Stomach smooth muscle (tissue), 2 donors: ENCODE measurements at regions not wholly inside any gene's neighbourhood (a gene's known extent, or its start where the extent isn't known, plus 50 kb on each side); places are given as distances from the start of the nearest gene placed in this dataset.

Experiments used
- H3K27ac ChIP-seq: one replicate; pipeline ENCODE4 v1.7.0; 2013; ENCODE audit warnings: mild to moderate bottlenecking, low read length, inconsistent platforms
- H3K27me3 ChIP-seq, 2 donors: one replicate each; pipeline ENCODE4 v1.7.0; 2013; ENCODE audit warnings: low read length in 2 of 2; ENCODE audit not compliant: insufficient read depth in 2 of 2, control insufficient read depth in 1 of 2
- H3K36me3 ChIP-seq, 2 donors: one replicate each; pipeline ENCODE4 v1.7.0; 2013; ENCODE audit warnings: low read length in 2 of 2; ENCODE audit not compliant: control insufficient read depth in 2 of 2, insufficient read depth in 2 of 2
- H3K4me1 ChIP-seq: one replicate; pipeline ENCODE4 v1.7.0; 2013; ENCODE audit warnings: low read length; ENCODE audit not compliant: control insufficient read depth, insufficient read depth
- H3K4me3 ChIP-seq, 2 donors: one replicate each; pipeline ENCODE4 v1.7.0; 2013; ENCODE audit warnings: low read length in 2 of 2
- H3K9ac ChIP-seq, 2 donors: one replicate each; pipeline ENCODE4 v1.7.0; 2013; ENCODE audit warnings: low read length in 2 of 2, mild to moderate bottlenecking in 1 of 2
- H3K9me3 ChIP-seq, 2 donors: one replicate each; pipeline ENCODE4 v1.7.0; 2013; ENCODE audit warnings: low read length in 2 of 2; ENCODE audit not compliant: control insufficient read depth in 2 of 2
- donor health status: healthy.
- donor health status: Pancreatic carcinoma.

- Histone ChIP-seq H3K4me1 (no peaks in the 10 kb centered on the region), H3K27ac (no peak overlapping the region), H3K36me3 (no peaks in the 10 kb centered on the region), H3K27me3 (no peaks in the 10 kb centered on the region), H3K4me3 (no peak overlapping the region), H3K9me3 (no peaks in the 10 kb centered on the region), H3K9ac (no peak overlapping the region)
Observed at GRCh38 chr2:22887426-22887825, 497.6 kb upstream of the KLHL29 start.

GRCh38 chr2:22887845-22888244, 497.1 kb upstream of the KLHL29 start:
- Histone ChIP-seq H3K27ac (no peak overlapping the region), H3K4me3 (no peak overlapping the region), H3K4me1 (no peaks in the 10 kb centered on the region), H3K27me3 (no peaks in the 10 kb centered on the region), H3K36me3 (no peaks in the 10 kb centered on the region), H3K9ac (no peak overlapping the region), H3K9me3 (no peaks in the 10 kb centered on the region)

- H3K27ac ChIP-seq: no peak overlapping the region
- H3K27me3 ChIP-seq: no peaks in the 10 kb centered on the region
- H3K4me1 ChIP-seq: no peaks in the 10 kb centered on the region
- H3K9ac ChIP-seq: no peak overlapping the region
- no peaks in the 10 kb centered on the region for H3K9me3 ChIP-seq
- H3K36me3 ChIP-seq: no peaks in the 10 kb centered on the region
- no peak overlapping the region for H3K4me3 ChIP-seq
Observed at GRCh38 chr2:22890132-22890531, 494.8 kb upstream of the KLHL29 start.

GRCh38 chr2:22893761-22894517, 491.0 kb upstream of the KLHL29 start:
- no peaks in the 10 kb centered on the region for H3K9me3 ChIP-seq
- no peak overlapping the region for H3K9ac ChIP-seq
- no peak overlapping the region for H3K4me3 ChIP-seq

GRCh38 chr2:22894761-22895160, 490.2 kb upstream of the KLHL29 start:
- no peaks in the 10 kb centered on the region for H3K4me1 ChIP-seq
- H3K9ac ChIP-seq: no peak overlapping the region
- no peak overlapping the region for H3K27ac ChIP-seq
- no peaks in the 10 kb centered on the region for H3K36me3 ChIP-seq
- H3K9me3 ChIP-seq: no peaks in the 10 kb centered on the region
- H3K4me3 ChIP-seq: no peak overlapping the region
- no peaks in the 10 kb centered on the region for H3K27me3 ChIP-seq

More at GRCh38 chr2:22893761-22894517, 491.0 kb upstream of the KLHL29 start:
- no peaks in the 10 kb centered on the region for H3K27me3 ChIP-seq
- no peak overlapping the region for H3K27ac ChIP-seq
- no peaks in the 10 kb centered on the region for H3K4me1 ChIP-seq
- no peaks in the 10 kb centered on the region for H3K36me3 ChIP-seq

GRCh38 chr2:22897428-22897827, 487.6 kb upstream of the KLHL29 start:
- Histone ChIP-seq H3K9ac (no peak overlapping the region), H3K4me1 (no peaks in the 10 kb centered on the region), H3K27me3 (no peaks in the 10 kb centered on the region), H3K9me3 (no peaks in the 10 kb centered on the region), H3K4me3 (no peak overlapping the region), H3K36me3 (no peaks in the 10 kb centered on the region), H3K27ac (no peak overlapping the region)

- Histone ChIP-seq H3K4me3 (no peak overlapping the region), H3K27ac (no peak overlapping the region), H3K9me3 (no peaks in the 10 kb centered on the region), H3K9ac (no peak overlapping the region), H3K27me3 (no peaks in the 10 kb centered on the region), H3K4me1 (no peaks in the 10 kb centered on the region), H3K36me3 (no peaks in the 10 kb centered on the region)
Observed at GRCh38 chr2:22900674-22901073, 484.3 kb upstream of the KLHL29 start.

GRCh38 chr2:22901471-22902179, 483.4 kb upstream of the KLHL29 start:
- Histone ChIP-seq H3K4me1 (no peaks in the 10 kb centered on the region), H3K27me3 (no peaks in the 10 kb centered on the region), H3K9ac (no peak overlapping the region), H3K4me3 (no peak overlapping the region), H3K27ac (no peak overlapping the region), H3K36me3 (no peaks in the 10 kb centered on the region), H3K9me3 (no peaks in the 10 kb centered on the region)

GRCh38 chr2:22902180-22902550, 482.8 kb upstream of the KLHL29 start:
- H3K9ac ChIP-seq: no peak overlapping the region
- no peak overlapping the region for H3K27ac ChIP-seq

GRCh38 chr2:22902662-22903165, 482.3 kb upstream of the KLHL29 start:
- Histone ChIP-seq H3K9me3 (no peaks in the 10 kb centered on the region), H3K9ac (no peak overlapping the region), H3K27ac (no peak overlapping the region), H3K27me3 (no peaks in the 10 kb centered on the region), H3K4me3 (no peak overlapping the region), H3K36me3 (no peaks in the 10 kb centered on the region), H3K4me1 (no peaks in the 10 kb centered on the region)

More at GRCh38 chr2:22902180-22902550, 482.8 kb upstream of the KLHL29 start:
- Histone ChIP-seq H3K9me3 (no peaks in the 10 kb centered on the region), H3K27me3 (no peaks in the 10 kb centered on the region), H3K36me3 (no peaks in the 10 kb centered on the region), H3K4me1 (no peaks in the 10 kb centered on the region), H3K4me3 (no peak overlapping the region)

GRCh38 chr2:22903616-22904015, 481.4 kb upstream of the KLHL29 start:
- Histone ChIP-seq H3K9me3 (no peaks in the 10 kb centered on the region), H3K4me1 (no peaks in the 10 kb centered on the region), H3K27me3 (no peaks in the 10 kb centered on the region), H3K9ac (no peak overlapping the region), H3K27ac (no peak overlapping the region), H3K36me3 (no peaks in the 10 kb centered on the region), H3K4me3 (no peak overlapping the region)
